ENCODE measurements at regions not wholly inside any gene's neighbourhood (a gene's known extent, or its start where the extent isn't known, plus 50 kb on each side); places are given as distances from the start of the nearest gene placed in this dataset.

DNA sequence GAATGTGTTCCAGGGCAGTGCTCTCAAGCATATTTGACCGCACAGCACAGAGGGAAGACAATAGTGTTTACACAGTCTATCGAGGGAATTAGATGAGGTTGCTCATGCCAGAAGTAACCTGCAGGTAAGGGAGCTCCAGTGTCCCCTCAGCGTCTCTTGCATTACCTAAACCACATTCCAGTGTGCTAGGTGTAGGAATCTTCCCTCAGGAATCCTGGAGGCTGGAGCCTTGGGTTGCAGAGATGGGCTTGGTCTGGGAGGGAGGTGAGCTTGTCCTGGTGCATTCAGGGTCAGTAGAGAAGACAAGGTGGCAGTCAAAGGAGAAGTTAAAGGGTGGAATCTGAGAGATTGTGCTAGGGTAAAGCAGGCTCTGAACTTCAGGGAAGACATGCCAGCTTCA is 56.3 kb downstream of the SOX14 start:
- Histone ChIP-seq H3K4me3 (replicated peaks in 1 of 4; ENCODE audit: control extremely low read depth in 1 of 4, insufficient read depth in 1 of 4, low read depth in 3 of 4, low read length in 4 of 4) (no peak overlapping the region), H3K36me3 (ENCODE audit: control insufficient read depth, insufficient read depth, low read length) (no peaks in the 10 kb centered on the region), H3K27me3 (ENCODE audit: control insufficient read depth, insufficient read depth, low read length) (no peaks in the 10 kb centered on the region), H3K79me2 (ENCODE audit: control insufficient read depth, insufficient read depth, low read length) (no peaks in the 10 kb centered on the region), H3K27ac (ENCODE audit: insufficient read depth, low read length) (no peak overlapping the region), H2AFZ (ENCODE audit: low read length) (no peak overlapping the region), H3K4me1 (ENCODE audit: control insufficient read depth, extremely low read depth, insufficient read depth, low read length) (no peaks in the 10 kb centered on the region), H3K9ac (ENCODE audit: insufficient read depth, low read length) (no peak overlapping the region), H3K4me2 (ENCODE audit: extremely low read depth, insufficient read depth, low read length) (no peak overlapping the region), H3K9me3 (ENCODE audit: control insufficient read depth, insufficient read depth, low read depth, low read length) (no peaks in the 10 kb centered on the region), H4K20me1 (ENCODE audit: control insufficient read depth, extremely low read depth, insufficient read depth, low read length) (no peaks in the 10 kb centered on the region)
- no peak for DNase-seq (ENCODE audit: low read depth in 2 of 2)
- no peak for TF ChIP-seq EZH2 (IDR thresholded peaks at IDR 0.05; ENCODE audit: low read length, missing control alignments)
- TF ChIP-seq, protein P1, sequence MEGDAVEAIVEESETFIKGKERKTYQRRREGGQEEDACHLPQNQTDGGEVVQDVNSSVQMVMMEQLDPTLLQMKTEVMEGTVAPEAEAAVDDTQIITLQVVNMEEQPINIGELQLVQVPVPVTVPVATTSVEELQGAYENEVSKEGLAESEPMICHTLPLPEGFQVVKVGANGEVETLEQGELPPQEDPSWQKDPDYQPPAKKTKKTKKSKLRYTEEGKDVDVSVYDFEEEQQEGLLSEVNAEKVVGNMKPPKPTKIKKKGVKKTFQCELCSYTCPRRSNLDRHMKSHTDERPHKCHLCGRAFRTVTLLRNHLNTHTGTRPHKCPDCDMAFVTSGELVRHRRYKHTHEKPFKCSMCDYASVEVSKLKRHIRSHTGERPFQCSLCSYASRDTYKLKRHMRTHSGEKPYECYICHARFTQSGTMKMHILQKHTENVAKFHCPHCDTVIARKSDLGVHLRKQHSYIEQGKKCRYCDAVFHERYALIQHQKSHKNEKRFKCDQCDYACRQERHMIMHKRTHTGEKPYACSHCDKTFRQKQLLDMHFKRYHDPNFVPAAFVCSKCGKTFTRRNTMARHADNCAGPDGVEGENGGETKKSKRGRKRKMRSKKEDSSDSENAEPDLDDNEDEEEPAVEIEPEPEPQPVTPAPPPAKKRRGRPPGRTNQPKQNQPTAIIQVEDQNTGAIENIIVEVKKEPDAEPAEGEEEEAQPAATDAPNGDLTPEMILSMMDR (conservative IDR thresholded peaks at IDR 0.05 in 1 of 2, IDR thresholded peaks at IDR 0.05 in 1 of 2; ENCODE audit: low read depth in 1 of 2, low read length in 2 of 2): no peak

DNA sequence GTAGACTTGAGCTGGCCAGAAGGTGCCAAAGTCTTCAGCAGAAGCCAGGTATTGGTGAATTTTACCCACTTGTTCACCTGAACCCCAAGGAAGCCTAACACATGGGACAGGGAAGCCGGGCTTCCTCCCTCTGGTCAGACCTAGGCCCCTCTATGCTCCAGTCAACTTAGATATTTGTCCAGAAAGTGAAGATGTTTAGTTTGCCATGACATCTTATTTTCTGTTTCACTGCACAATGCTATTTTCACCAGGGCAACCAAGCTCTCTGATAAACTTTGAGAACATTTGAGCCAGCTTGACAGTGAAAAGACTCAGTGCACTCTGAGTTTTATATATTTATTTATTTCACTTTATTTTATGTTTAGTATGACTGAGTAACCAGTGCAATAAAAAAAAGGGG is 71.0 kb downstream of the SOX14 start:
- TF ChIP-seq, protein P1 (conservative IDR thresholded peaks at IDR 0.05 in 1 of 2, IDR thresholded peaks at IDR 0.05 in 1 of 2; ENCODE audit: low read depth in 1 of 2, low read length in 2 of 2): no peak
- no peak for TF ChIP-seq EZH2 (IDR thresholded peaks at IDR 0.05; ENCODE audit: low read length, missing control alignments)
- H3K4me3 ChIP-seq (replicated peaks in 1 of 4; ENCODE audit: control extremely low read depth in 1 of 4, insufficient read depth in 1 of 4, low read depth in 3 of 4, low read length in 4 of 4): no peak overlapping the region
- no peaks in the 10 kb centered on the region for H4K20me1 ChIP-seq (ENCODE audit: control insufficient read depth, extremely low read depth, insufficient read depth, low read length)
- no peak overlapping the region for H2AFZ ChIP-seq (ENCODE audit: low read length)
- H3K79me2 ChIP-seq (ENCODE audit: control insufficient read depth, insufficient read depth, low read length): no peaks in the 10 kb centered on the region
- H3K9ac ChIP-seq (ENCODE audit: insufficient read depth, low read length): no peak overlapping the region
- H3K9me3 ChIP-seq (ENCODE audit: control insufficient read depth, insufficient read depth, low read depth, low read length): no peaks in the 10 kb centered on the region
- H3K27ac ChIP-seq (ENCODE audit: insufficient read depth, low read length): no peak overlapping the region
- DNase-seq (ENCODE audit: low read depth in 2 of 2): no peak
- H3K4me1 ChIP-seq (ENCODE audit: control insufficient read depth, extremely low read depth, insufficient read depth, low read length): no peaks in the 10 kb centered on the region
- no peaks in the 10 kb centered on the region for H3K36me3 ChIP-seq (ENCODE audit: control insufficient read depth, insufficient read depth, low read length)
- H3K27me3 ChIP-seq (ENCODE audit: control insufficient read depth, insufficient read depth, low read length): no peaks in the 10 kb centered on the region
- H3K4me2 ChIP-seq (ENCODE audit: extremely low read depth, insufficient read depth, low read length): no peak overlapping the region

DNA sequence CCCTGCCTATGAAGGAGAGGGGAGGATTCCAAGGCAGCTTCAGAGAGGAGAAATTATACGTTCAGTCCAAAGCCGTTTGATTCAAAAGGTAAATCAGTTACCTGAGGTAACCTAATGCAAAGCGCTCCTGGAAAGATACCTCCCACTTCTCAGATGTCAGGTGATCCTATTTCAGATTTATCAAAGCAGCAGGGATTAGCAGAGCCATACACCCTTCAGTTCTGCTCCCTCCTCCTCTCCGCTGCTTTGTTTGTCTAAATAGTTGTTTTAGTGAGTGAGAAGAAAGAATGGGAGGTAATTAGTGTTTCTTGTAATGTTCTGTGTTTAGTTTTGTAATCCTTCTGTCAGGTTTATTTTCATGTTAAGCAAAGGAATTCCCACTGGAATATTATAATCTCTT is 81.1 kb downstream of the SOX14 start:
- no peaks in the 10 kb centered on the region for H3K79me2 ChIP-seq (ENCODE audit: control insufficient read depth, insufficient read depth, low read length)
- TF ChIP-seq EZH2 (IDR thresholded peaks at IDR 0.05; ENCODE audit: low read length, missing control alignments): no peak
- TF ChIP-seq, protein P1 (conservative IDR thresholded peaks at IDR 0.05 in 1 of 2, IDR thresholded peaks at IDR 0.05 in 1 of 2; ENCODE audit: low read depth in 1 of 2, low read length in 2 of 2): no peak
- H3K4me1 ChIP-seq (ENCODE audit: control insufficient read depth, extremely low read depth, insufficient read depth, low read length): no peaks in the 10 kb centered on the region
- DNase-seq (ENCODE audit: low read depth in 2 of 2): no peak
- H2AFZ ChIP-seq (ENCODE audit: low read length): no peak overlapping the region
- no peaks in the 10 kb centered on the region for H3K9me3 ChIP-seq (ENCODE audit: control insufficient read depth, insufficient read depth, low read depth, low read length)
- no peak overlapping the region for H3K4me3 ChIP-seq (replicated peaks in 1 of 4; ENCODE audit: control extremely low read depth in 1 of 4, insufficient read depth in 1 of 4, low read depth in 3 of 4, low read length in 4 of 4)
- no peak overlapping the region for H3K4me2 ChIP-seq (ENCODE audit: extremely low read depth, insufficient read depth, low read length)
- H3K27me3 ChIP-seq (ENCODE audit: control insufficient read depth, insufficient read depth, low read length): no peaks in the 10 kb centered on the region
- no peaks in the 10 kb centered on the region for H3K36me3 ChIP-seq (ENCODE audit: control insufficient read depth, insufficient read depth, low read length)
- H3K27ac ChIP-seq (ENCODE audit: insufficient read depth, low read length): no peak overlapping the region
- H3K9ac ChIP-seq (ENCODE audit: insufficient read depth, low read length): no peak overlapping the region
- H4K20me1 ChIP-seq (ENCODE audit: control insufficient read depth, extremely low read depth, insufficient read depth, low read length): no peaks in the 10 kb centered on the region

Data from fibroblast of lung (primary cell).